GM23338 (cell line): ENCODE measurements at regions not wholly inside any gene's neighbourhood (a gene's known extent, or its start where the extent isn't known, plus 50 kb on each side); places are given as distances from the start of the nearest gene placed in this dataset.

Experiments used
- ATAC-seq: fragments of 200-7000 bp; cut with Tn5 transposase; 3 replicates; pipeline ENCODE4 v1.9.1; 2020
- DNase-seq: peaks from one replicate; pipeline ENCODE4 v3.0.0-alpha.2; 2015; ENCODE audit warnings: low spot score
- H2AFZ ChIP-seq: fragments of 200-600 bp; sonication (generic); 2 replicates; pipeline ENCODE4 v1.8.0; 2016; ENCODE audit warnings: antibody characterized with exemption, mild to moderate bottlenecking, moderate library complexity
- H3F3A ChIP-seq: fragments of 200-600 bp; sonication (generic); replicated peaks from 2 replicates; pipeline ENCODE4 v1.8.0; 2017; ENCODE audit warnings: antibody characterized with exemption, mixed run types, low read depth
- H3K27ac ChIP-seq: fragments of 200-600 bp; sonication (generic); 2 replicates; pipeline ENCODE4 v1.6.1; 2016; ENCODE audit warnings: low read depth
- H3K27me3 ChIP-seq: fragments of 200-600 bp; sonication (generic); 2 replicates; pipeline ENCODE4 v1.8.0; 2016; ENCODE audit warnings: mild to moderate bottlenecking, mixed run types, moderate library complexity; ENCODE audit not compliant: insufficient read depth
- H3K36me3 ChIP-seq: fragments of 200-600 bp; sonication (generic); 2 replicates; pipeline ENCODE4 v1.8.0; 2016; ENCODE audit warnings: mild to moderate bottlenecking; ENCODE audit not compliant: insufficient read depth
- H3K4me1 ChIP-seq: fragments of 200-600 bp; sonication (generic); 2 replicates; pipeline ENCODE4 v1.8.0; 2016; ENCODE audit warnings: mild to moderate bottlenecking, moderate library complexity; ENCODE audit not compliant: insufficient read depth
- H3K4me2 ChIP-seq: fragments of 200-600 bp; sonication (generic); 2 replicates; pipeline ENCODE4 v1.7.1; 2017; ENCODE audit warnings: mixed run types
- H3K4me3 ChIP-seq: fragments of 200-600 bp; sonication (generic); 2 replicates; pipeline ENCODE4 v1.6.1; 2016; ENCODE audit warnings: mixed run types
- H3K79me2 ChIP-seq: fragments of 200-600 bp; sonication (generic); replicated peaks from 2 replicates; pipeline ENCODE4 v1.8.0; 2017; ENCODE audit warnings: mild to moderate bottlenecking; ENCODE audit not compliant: insufficient read depth
- H3K9me2 ChIP-seq: fragments of 200-600 bp; sonication (generic); 2 replicates; pipeline ENCODE4 v1.8.0; 2017; ENCODE audit not compliant: insufficient read depth
- H4K20me1 ChIP-seq: fragments of 200-600 bp; sonication (generic); replicated peaks from 2 replicates; pipeline ENCODE4 v1.8.0; 2017; ENCODE audit warnings: mild to moderate bottlenecking; ENCODE audit not compliant: insufficient read depth
- H3K27ac Mint-ChIP-seq: 2 replicates; pipeline ENCODE4 v1.8.0; 2020; ENCODE audit warnings: inconsistent platforms, mild to moderate bottlenecking, moderate library complexity, mixed read lengths
- H3K27me3 Mint-ChIP-seq: 3 replicates; pipeline ENCODE4 v1.8.0; 2022; ENCODE audit warnings: low read depth, mild to moderate bottlenecking, moderate library complexity, mixed read lengths, inconsistent platforms; ENCODE audit not compliant: insufficient read depth, poor library complexity
- H3K36me3 Mint-ChIP-seq: 3 replicates; pipeline ENCODE4 v1.8.0; 2021; ENCODE audit warnings: low read depth, mild to moderate bottlenecking, inconsistent platforms, moderate library complexity, mixed read lengths
- H3K4me1 Mint-ChIP-seq: 3 replicates; pipeline ENCODE4 v1.8.0; 2020; ENCODE audit warnings: mild to moderate bottlenecking, inconsistent platforms, mixed read lengths
- H3K4me3 Mint-ChIP-seq: 3 replicates; pipeline ENCODE4 v1.8.0; 2021; ENCODE audit warnings: moderate library complexity, mild to moderate bottlenecking, inconsistent platforms, mixed read lengths
- H3K9me3 Mint-ChIP-seq: 3 replicates; pipeline ENCODE4 v1.8.0; 2020; ENCODE audit warnings: moderate library complexity, mild to moderate bottlenecking, inconsistent platforms, mixed read lengths
- CREB1 ChIP-seq: fragments of 250-450 bp; sonication (Bioruptor Pico); IDR thresholded peaks from 2 replicates; pipeline ENCODE4 v1.5.0; 2020; ENCODE audit warnings: low read depth, mild to moderate bottlenecking, moderate library complexity
- CTCF ChIP-seq, 2 experiments: fragments of 200-600 bp in 1 of 2; sonication (generic) in 1 of 2; conservative IDR thresholded peaks; 2 replicates each; pipeline versions ENCODE4 v1.5.1 to v1.6.1; 2016 to 2017; ENCODE audit warnings: antibody characterized with exemption in 2 of 2, low read depth in 2 of 2, mild to moderate bottlenecking in 2 of 2, moderate library complexity in 1 of 2
- EZH2 ChIP-seq: fragments of 200-600 bp; sonication (generic); IDR thresholded peaks from one replicate; pipeline ENCODE4 v1.8.0; 2017; ENCODE audit warnings: antibody characterized with exemption, mild to moderate bottlenecking, low read depth; ENCODE audit not compliant: unreplicated experiment
- REST ChIP-seq: IDR thresholded peaks from one replicate; pipeline ENCODE4 v1.6.1; 2018; ENCODE audit warnings: antibody characterized with exemption; ENCODE audit not compliant: unreplicated experiment
- STAT1 ChIP-seq: IDR thresholded peaks from one replicate; pipeline ENCODE4 v1.6.1; 2016; ENCODE audit warnings: antibody characterized with exemption; ENCODE audit not compliant: unreplicated experiment
- ZNF331 ChIP-seq: fragments of 250-450 bp; sonication (Bioruptor Pico); IDR thresholded peaks from 2 replicates; pipeline ENCODE4 v1.5.0; 2020; ENCODE audit warnings: low read depth, mild to moderate bottlenecking, moderate library complexity
- ZNF462 ChIP-seq: fragments of 250-450 bp; sonication (Bioruptor Pico); IDR thresholded peaks from 2 replicates; pipeline ENCODE4 v1.5.0; 2020; ENCODE audit warnings: mild to moderate bottlenecking, moderate library complexity

GRCh38 chr1:238399558-238399957 is 508.8 kb upstream of the ZP4 start:
- Histone ChIP-seq H3K4me2 (no peak overlapping the region), H3K36me3 (no peaks in the 10 kb centered on the region), H4K20me1 (no peaks in the 10 kb centered on the region), H3K79me2 (no peaks in the 10 kb centered on the region), H3K27ac (no peak overlapping the region), H3K9me2 (no peaks in the 10 kb centered on the region), H2AFZ (no peak overlapping the region), H3K27me3 (no peaks in the 10 kb centered on the region), H3K4me1 (0 out of 2 replicates have a peak, but pooled peaks cover under 1% of the 10 kb centered on the region), H3K4me3 (no peak overlapping the region), H3F3A (no peaks in the 10 kb centered on the region)
- Mint-ChIP-seq H3K36me3 (no peaks in the 10 kb centered on the region), H3K27ac (no peak overlapping the region), H3K27me3 (no peaks in the 10 kb centered on the region), H3K4me3 (no peak overlapping the region), H3K4me1 (peaks cover 2% of the 10 kb centered on the region), H3K9me3 (no peaks in the 10 kb centered on the region; the same call in 2 of the 3 replicates)
- ATAC-seq = peak; percentile 55
- TF ChIP-seq CTCF (conservative IDR thresholded peaks at IDR 0.05; ENCODE audit: low read depth in 2 of 2) (peak; percentile 60 to 63), ZNF331 (CRISPR knock-in tag) (no peak)
- DNase-seq = peak; percentile 50

- DNase-seq (no peak), ATAC-seq (no peak)
- Mint-ChIP-seq H3K27me3 (peaks cover 2% of the 10 kb centered on the region), H3K36me3 (no peaks in the 10 kb centered on the region), H3K4me3 (no peak overlapping the region), H3K4me1 (peaks cover 7% of the 10 kb centered on the region; the same call in 1 of the 3 replicates), H3K9me3 (no peaks in the 10 kb centered on the region; the same call in 2 of the 3 replicates), H3K27ac (no peak overlapping the region)
- Histone ChIP-seq H4K20me1 (no peaks in the 10 kb centered on the region), H3K4me2 (no peak overlapping the region), H3K79me2 (no peaks in the 10 kb centered on the region), H3F3A (no peaks in the 10 kb centered on the region), H3K4me1 (no peaks in the 10 kb centered on the region), H3K27me3 (no peaks in the 10 kb centered on the region), H3K9me2 (peaks cover 3% of the 10 kb centered on the region; the same call in 1 of the 2 replicates), H3K27ac (no peak overlapping the region), H3K4me3 (no peak overlapping the region), H3K36me3 (no peaks in the 10 kb centered on the region; the same call in 1 of the 2 replicates), H2AFZ (0 out of 2 replicates have a peak overlapping the region, but pooled peaks have one; percentile 36)
- TF ChIP-seq ZNF462 (CRISPR knock-in tag) (no peak), STAT1 (no peak), CTCF (conservative IDR thresholded peaks at IDR 0.05; ENCODE audit: low read depth in 2 of 2) (no peak), CREB1 (no peak), EZH2 (no peak), REST (no peak)
Observed at GRCh38 chr1:238396140-238396539, 505.4 kb upstream of the ZP4 start.
